PC-9 (cell line): ENCODE measurements at regions not wholly inside any gene's neighbourhood (a gene's known extent, or its start where the extent isn't known, plus 50 kb on each side); places are given as distances from the start of the nearest gene placed in this dataset.

Experiments
- BruUV-seq: library from RNA; stranded (reverse); fragments of 400-500 nt; replicated peaks from 2 replicates; lab custom pipeline; 2021; lab: Mats Ljungman, UMichigan
- CTCF ChIA-PET: fragments of 300-600 bp; sonication (Branson Sonifier 250); formaldehyde crosslinking; loops from one replicate; lab custom pipeline; 2022; ENCODE audit warnings: antibody characterized with exemption; lab: Charles Lee
- POLR2A ChIA-PET: fragments of 300-600 bp; sonication (Branson Sonifier 250); formaldehyde crosslinking; loops from one replicate; lab custom pipeline; 2022; ENCODE audit warnings: antibody characterized with exemption; ENCODE audit not compliant: unreplicated experiment; lab: Charles Lee
- DNase-seq, 2 experiments: peaks; one replicate each; pipeline versions ENCODE4 v3.0.0 to v3.0.0-alpha.2; 2015 to 2022; ENCODE audit warnings: mixed read lengths in 1 of 2
- H2AFZ ChIP-seq: fragments of 200-600 bp; sonication (generic); 2 replicates; pipeline ENCODE4 v1.8.1; 2017; ENCODE audit warnings: antibody characterized with exemption
- H3F3A ChIP-seq: fragments of 200-600 bp; sonication (generic); 2 replicates; pipeline ENCODE4 v1.8.1; 2017; ENCODE audit warnings: antibody characterized with exemption, mild to moderate bottlenecking, low read depth; ENCODE audit not compliant: insufficient read depth
- H3K27ac ChIP-seq: fragments of 200-600 bp; sonication (generic); 2 replicates; pipeline ENCODE4 v1.6.1; 2016; ENCODE audit warnings: mixed run types
- H3K27me3 ChIP-seq: fragments of 200-600 bp; sonication (generic); 2 replicates; pipeline ENCODE4 v1.6.1; 2016; ENCODE audit warnings: low read depth, mixed run types; ENCODE audit not compliant: insufficient read depth
- H3K36me3 ChIP-seq: fragments of 200-600 bp; sonication (generic); 2 replicates; pipeline ENCODE4 v1.6.1; 2016; ENCODE audit warnings: low read depth, mixed run types
- H3K4me1 ChIP-seq: fragments of 200-600 bp; sonication (generic); replicated peaks from 2 replicates; pipeline ENCODE4 v1.6.1; 2016; ENCODE audit warnings: mixed run types; ENCODE audit not compliant: insufficient read depth
- H3K4me2 ChIP-seq: fragments of 200-600 bp; sonication (generic); 2 replicates; pipeline ENCODE4 v1.6.1; 2017; ENCODE audit warnings: mixed run types
- H3K4me3 ChIP-seq: fragments of 200-600 bp; sonication (generic); 2 replicates; pipeline ENCODE4 v1.6.1; 2016; ENCODE audit warnings: mixed run types
- H3K79me2 ChIP-seq: fragments of 200-600 bp; sonication (generic); 2 replicates; pipeline ENCODE4 v1.6.1; 2017; ENCODE audit warnings: low read depth, mixed run types
- H3K9me2 ChIP-seq: fragments of 200-600 bp; sonication (generic); 2 replicates; pipeline ENCODE4 v1.8.1; 2017; ENCODE audit warnings: mild to moderate bottlenecking; ENCODE audit not compliant: insufficient read depth
- H3K9me3 ChIP-seq: fragments of 200-600 bp; sonication (generic); 2 replicates; pipeline ENCODE4 v1.8.1; 2016; ENCODE audit warnings: low read depth; ENCODE audit not compliant: insufficient read depth
- H4K20me1 ChIP-seq: fragments of 200-600 bp; sonication (generic); 2 replicates; pipeline ENCODE4 v1.8.1; 2017; ENCODE audit not compliant: insufficient read depth
- CTCF ChIP-seq: fragments of 200-600 bp; sonication (generic); conservative IDR thresholded peaks from 2 replicates; pipeline ENCODE4 v1.6.1; 2017; ENCODE audit warnings: mixed run types, antibody characterized with exemption, mild to moderate bottlenecking, moderate library complexity
- EZH2 ChIP-seq: fragments of 200-600 bp; sonication (generic); IDR thresholded peaks from 2 replicates; pipeline ENCODE4 v1.8.0; 2017; ENCODE audit warnings: antibody characterized with exemption, low read depth
- intact Hi-C: fragments of 100-400 bp; cut with micrococcal nuclease; formaldehyde crosslinking; loops from one replicate; pipeline ENCODE4 v1.10.0; 2022; ENCODE audit not compliant: unreplicated experiment

GRCh38 chr3:135728007-135728721 is 237.4 kb upstream of the PPP2R3A start:
- Histone ChIP-seq H2AFZ (no peak overlapping the region), H3K9me3 (no peaks in the 10 kb centered on the region), H4K20me1 (no peaks in the 10 kb centered on the region), H3K9me2 (no peaks in the 10 kb centered on the region), H3K4me1 (no peaks in the 10 kb centered on the region), H3K4me2 (no peak overlapping the region), H3K79me2 (no peaks in the 10 kb centered on the region), H3F3A (no peaks in the 10 kb centered on the region), H3K36me3 (no peaks in the 10 kb centered on the region), H3K27me3 (no peaks in the 10 kb centered on the region), H3K27ac (no peak overlapping the region), H3K4me3 (no peak overlapping the region)
- DNase-seq = no peak
- TF ChIP-seq CTCF = no peak
- TF ChIP-seq EZH2 = no peak
- BruUV-seq = no TSS peak
- ChIA-PET POLR2A (no interaction called here), CTCF (no interaction called here)
- intact Hi-C loops = no loop called here

- POLR2A ChIA-PET = no interaction called here
- TF ChIP-seq EZH2 = no peak
- no peak for TF ChIP-seq CTCF
- no peak overlapping the region for H3K4me2 ChIP-seq
- DNase-seq = no peak
- H3K4me1 ChIP-seq = no peaks in the 10 kb centered on the region
- no peaks in the 10 kb centered on the region for H3K9me2 ChIP-seq
- no peaks in the 10 kb centered on the region for H3K9me3 ChIP-seq
- H3K27ac ChIP-seq = no peak overlapping the region
- H3K4me3 ChIP-seq = no peak overlapping the region
- H3K79me2 ChIP-seq = no peaks in the 10 kb centered on the region
- H2AFZ ChIP-seq = no peak overlapping the region
- intact Hi-C loops = loop anchor here (10.0 kb wide), 1 partner anchor 163 kb away; no protein-coding TSS in a partner anchor
- H4K20me1 ChIP-seq = no peaks in the 10 kb centered on the region
- H3F3A ChIP-seq = no peaks in the 10 kb centered on the region
- CTCF ChIA-PET = no interaction called here
- H3K36me3 ChIP-seq = no peaks in the 10 kb centered on the region
- H3K27me3 ChIP-seq = no peaks in the 10 kb centered on the region
- no TSS peak for BruUV-seq
These were observed 234.0 kb upstream of the PPP2R3A start for GRCh38 chr3:135731546-135731945.

GRCh38 chr3:135736740-135737139 is 228.8 kb upstream of the PPP2R3A start:
- Histone ChIP-seq H3K4me1 (no peaks in the 10 kb centered on the region), H3K9me3 (no peaks in the 10 kb centered on the region), H3K9me2 (no peaks in the 10 kb centered on the region), H3K4me2 (no peak overlapping the region), H3K27me3 (peaks cover 15% of the 10 kb centered on the region), H3K27ac (no peak overlapping the region), H3F3A (no peaks in the 10 kb centered on the region), H3K79me2 (no peaks in the 10 kb centered on the region), H3K36me3 (no peaks in the 10 kb centered on the region), H3K4me3 (no peak overlapping the region), H2AFZ (no peak overlapping the region), H4K20me1 (no peaks in the 10 kb centered on the region)
- POLR2A ChIA-PET = no interaction called here
- intact Hi-C loops = loop anchor here (5.0 to 10.0 kb wide), 2 partner anchors 158 to 306 kb away; no protein-coding TSS in a partner anchor
- BruUV-seq = no TSS peak
- CTCF ChIA-PET = interaction anchor here (1.4 kb wide), 1 partner anchor 306 kb away, joined by 3 read pairs; no protein-coding TSS in a partner anchor
- TF ChIP-seq CTCF = peak; percentile 62
- no peak for TF ChIP-seq EZH2
- DNase-seq = no peak
